Peyer's patch (tissue), 4 donors: ENCODE measurements at regions not wholly inside any gene's neighbourhood (a gene's known extent, or its start where the extent isn't known, plus 50 kb on each side); places are given as distances from the start of the nearest gene placed in this dataset.

Experiments
- DNase-seq, 3 donors: peaks; one replicate each; pipeline ENCODE4 v3.0.0-alpha.2; 2017 to 2019
- H3K27ac ChIP-seq, 4 donors: fragments of 200-600 bp; sonication (generic); one replicate each; pipeline ENCODE4 v1.5.1; 2016 to 2019
- H3K27me3 ChIP-seq, 2 donors: fragments of 200-600 bp; sonication (generic); one replicate each; pipeline ENCODE4 v1.5.1; 2019
- H3K36me3 ChIP-seq, 3 donors: fragments of 200-600 bp; sonication (generic); one replicate each; pipeline ENCODE4 v1.5.1; 2016 to 2019
- H3K4me1 ChIP-seq, 4 donors: fragments of 200-600 bp; sonication (generic); one replicate each; pipeline ENCODE4 v1.5.1; 2016 to 2019
- H3K4me3 ChIP-seq, 4 donors: fragments of 200-600 bp; sonication (generic); 1 replicate in 3 of 4; 2 replicates in 1 of 4; pipeline ENCODE4 v1.5.1; 2016 to 2019; ENCODE audit warnings: mild to moderate bottlenecking in 1 of 4
- H3K9me3 ChIP-seq, 4 donors: fragments of 200-600 bp; sonication (generic); one replicate each; pipeline ENCODE4 v1.5.1; 2016 to 2019; ENCODE audit warnings: mild to moderate bottlenecking in 1 of 4
- CTCF ChIP-seq, 6 experiments: fragments of 450-650 bp in 4 of 6; fragments of 200-600 bp in 2 of 6; sonication (generic) in 1 of 6; IDR thresholded peaks; one replicate each; pipeline ENCODE4 v1.5.1; 2017 to 2019; ENCODE audit warnings: antibody characterized with exemption in 6 of 6, mild to moderate bottlenecking in 3 of 6, moderate library complexity in 1 of 6
- POLR2A ChIP-seq, 2 donors: fragments of 450-650 bp; IDR thresholded peaks; one replicate each; pipeline ENCODE4 v1.5.1; 2017; ENCODE audit warnings: antibody characterized with exemption in 2 of 2, mild to moderate bottlenecking in 2 of 2, moderate library complexity in 2 of 2

DNA sequence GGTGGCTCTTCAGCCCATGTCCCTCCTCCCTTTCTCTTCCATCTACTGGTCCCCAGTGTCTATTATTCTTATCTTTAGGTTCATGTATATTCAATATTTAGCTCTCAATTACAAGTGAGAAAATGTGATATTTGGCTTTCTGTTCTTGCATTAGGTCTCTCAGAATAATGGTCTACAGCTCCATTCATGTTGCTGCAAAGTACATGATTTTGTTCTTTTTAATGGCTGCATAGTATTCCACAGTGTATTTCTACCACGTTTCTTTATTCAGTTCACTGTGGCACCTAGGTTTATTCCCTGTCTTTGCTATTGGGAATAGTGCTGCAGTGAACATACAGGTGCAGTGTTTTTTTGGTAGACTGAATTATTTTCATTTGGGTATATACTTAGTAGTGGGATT lies 1308.8 kb downstream of the EFNA5 start:
- Histone ChIP-seq H3K27me3 (no peaks in the 10 kb centered on the region), H3K4me1 (no peaks in the 10 kb centered on the region), H3K27ac (no peak overlapping the region), H3K9me3 (no peaks in the 10 kb centered on the region), H3K4me3 (no peak overlapping the region), H3K36me3 (no peaks in the 10 kb centered on the region)
- no peak for DNase-seq
- TF ChIP-seq CTCF (IDR thresholded peaks at IDR 0.05), result no peak
- TF ChIP-seq POLR2A (IDR thresholded peaks at IDR 0.05), result no peak

DNA sequence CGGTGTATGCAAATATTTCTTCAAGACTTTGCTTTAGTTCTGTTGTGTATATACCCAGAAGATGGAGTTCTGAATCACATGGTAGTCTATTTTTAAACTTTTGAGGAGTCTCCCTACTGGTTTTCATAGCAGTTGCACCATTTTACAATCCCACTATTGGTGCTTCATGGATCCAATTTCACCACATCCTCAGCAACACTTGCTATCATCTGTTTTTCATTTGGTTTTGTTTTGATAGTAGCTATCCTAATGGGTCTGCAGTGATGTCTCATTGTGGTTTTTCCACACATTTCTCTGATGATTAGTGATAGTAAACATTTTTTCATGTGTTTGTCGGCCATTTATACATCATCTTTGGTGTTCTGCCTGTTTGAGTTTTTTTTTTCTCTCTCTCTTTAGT lies 1339.3 kb downstream of the EFNA5 start:
- Histone ChIP-seq H3K27ac (no peak overlapping the region), H3K9me3 (no peaks in the 10 kb centered on the region), H3K36me3 (no peaks in the 10 kb centered on the region), H3K4me1 (no peaks in the 10 kb centered on the region), H3K4me3 (no peak overlapping the region), H3K27me3 (no peaks in the 10 kb centered on the region)
- TF ChIP-seq POLR2A (IDR thresholded peaks at IDR 0.05) (no peak), CTCF (IDR thresholded peaks at IDR 0.05) (no peak)
- DNase-seq, result no peak

DNA sequence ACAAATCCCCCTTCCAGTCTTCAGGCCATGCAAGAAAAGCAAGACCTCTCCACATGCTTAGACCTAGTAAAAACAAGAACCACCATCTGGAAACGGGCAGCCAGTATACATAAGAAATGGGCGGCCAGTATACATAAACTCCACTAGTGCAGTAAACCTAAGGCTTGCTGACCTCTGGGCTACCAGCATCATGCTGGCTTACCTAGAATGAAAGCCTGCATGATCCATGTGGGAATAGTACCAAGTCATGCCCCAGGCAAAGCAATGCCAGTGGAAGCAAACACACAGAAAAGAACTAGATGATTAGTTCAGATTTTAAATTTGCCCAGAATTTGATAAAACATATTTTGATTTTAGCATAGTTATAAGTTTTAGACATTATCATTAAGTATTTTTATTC lies 1346.4 kb downstream of the EFNA5 start:
- Histone ChIP-seq H3K4me1 (no peaks in the 10 kb centered on the region), H3K9me3 (no peaks in the 10 kb centered on the region), H3K27ac (no peak overlapping the region), H3K27me3 (no peaks in the 10 kb centered on the region), H3K36me3 (no peaks in the 10 kb centered on the region), H3K4me3 (no peak overlapping the region)
- TF ChIP-seq POLR2A (IDR thresholded peaks at IDR 0.05) (no peak), CTCF (IDR thresholded peaks at IDR 0.05) (no peak)
- no peak for DNase-seq

- Histone ChIP-seq H3K36me3 (no peaks in the 10 kb centered on the region), H3K4me3 (no peak overlapping the region), H3K9me3 (no peaks in the 10 kb centered on the region), H3K27ac (no peak overlapping the region), H3K27me3 (no peaks in the 10 kb centered on the region), H3K4me1 (no peaks in the 10 kb centered on the region)
- no peak for DNase-seq
- TF ChIP-seq POLR2A (IDR thresholded peaks at IDR 0.05) (no peak), CTCF (IDR thresholded peaks at IDR 0.05) (no peak)
Observed at GRCh38 chr5:106321242-106321641, 1349.5 kb downstream of the EFNA5 start.

GRCh38 chr5:106314221-106314824 lies 1356.4 kb downstream of the EFNA5 start:
- DNase-seq, result no peak
- Histone ChIP-seq H3K27ac (no peak overlapping the region), H3K27me3 (no peaks in the 10 kb centered on the region), H3K4me3 (no peak overlapping the region), H3K4me1 (no peaks in the 10 kb centered on the region), H3K36me3 (no peaks in the 10 kb centered on the region), H3K9me3 (no peaks in the 10 kb centered on the region)
- TF ChIP-seq POLR2A (IDR thresholded peaks at IDR 0.05), result no peak
- no peak for TF ChIP-seq CTCF (IDR thresholded peaks at IDR 0.05)

DNA sequence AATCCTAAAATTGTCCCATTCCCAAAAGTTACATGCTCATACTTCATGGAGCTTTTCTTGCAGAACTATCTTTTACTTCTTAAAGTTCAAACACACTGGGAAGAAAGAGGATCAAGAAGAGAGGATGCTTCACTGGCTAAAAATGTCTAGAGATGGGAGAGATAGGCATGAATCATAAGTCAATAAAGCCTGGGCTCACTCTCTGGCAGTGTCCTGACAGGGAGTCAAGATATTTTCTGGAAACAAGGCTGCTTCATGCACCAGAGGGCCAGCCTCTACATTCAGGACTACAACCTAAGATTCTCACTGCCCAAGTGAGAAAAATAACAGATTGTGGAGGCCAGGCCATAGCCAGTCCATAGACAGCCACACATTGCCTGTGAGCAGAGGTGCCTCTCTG lies 1358.4 kb downstream of the EFNA5 start:
- Histone ChIP-seq H3K9me3 (no peaks in the 10 kb centered on the region), H3K36me3 (no peaks in the 10 kb centered on the region), H3K27me3 (no peaks in the 10 kb centered on the region), H3K4me3 (no peak overlapping the region), H3K27ac (no peak overlapping the region), H3K4me1 (no peaks in the 10 kb centered on the region)
- TF ChIP-seq POLR2A (IDR thresholded peaks at IDR 0.05), result no peak
- no peak for TF ChIP-seq CTCF (IDR thresholded peaks at IDR 0.05)
- DNase-seq, result no peak
